Germinal center (tissue), 1 donor: ENCODE measurements at regions not wholly inside any gene's neighbourhood (a gene's known extent, or its start where the extent isn't known, plus 50 kb on each side); places are given as distances from the start of the nearest gene placed in this dataset.
"Not testable (repeated sequence)": the region's sequence is repeated elsewhere in the genome, so short reads cannot be mapped to it uniquely, and the experiment has no call there.

Experiments
- DNase-seq: peaks from one replicate; pipeline ENCODE4 v3.0.0; 2012; ENCODE audit warnings: mixed read lengths, low spot score

- DNase-seq, result no peak
Observed at GRCh38 chr2:64918220-64918886, 70.8 kb upstream of the SLC1A4 start.

GRCh38 chr2:64919261-64919660 is 69.9 kb upstream of the SLC1A4 start:
- no peak for DNase-seq

GRCh38 chr2:64922482-64923384 is 66.5 kb upstream of the SLC1A4 start:
- DNase-seq, result no peak

DNA sequence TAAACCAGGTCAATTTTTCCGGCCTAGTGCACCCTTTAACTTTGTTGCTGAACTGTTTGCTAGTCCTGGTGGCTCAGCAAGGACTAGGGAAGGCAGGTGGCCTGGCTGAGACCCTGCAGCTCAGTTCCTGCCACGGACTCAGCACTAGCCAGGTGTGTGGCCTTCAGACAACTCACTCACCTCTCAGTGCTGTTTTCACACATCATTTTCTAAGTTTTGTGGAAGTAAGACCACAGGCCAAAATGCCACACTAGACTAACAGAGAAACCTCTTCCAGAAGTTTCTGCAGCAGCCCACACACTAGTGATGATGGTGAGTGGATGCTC is 65.9 kb upstream of the SLC1A4 start:
- DNase-seq, result no peak

GRCh38 chr2:64924170-64924934 is 64.8 kb upstream of the SLC1A4 start:
- DNase-seq, result no peak

GRCh38 chr2:64925930-64926722 is 63.1 kb upstream of the SLC1A4 start:
- DNase-seq, result not testable (repeated sequence)

- DNase-seq, result no peak
Observed at GRCh38 chr2:64928813-64929212, 60.4 kb upstream of the SLC1A4 start.

DNA sequence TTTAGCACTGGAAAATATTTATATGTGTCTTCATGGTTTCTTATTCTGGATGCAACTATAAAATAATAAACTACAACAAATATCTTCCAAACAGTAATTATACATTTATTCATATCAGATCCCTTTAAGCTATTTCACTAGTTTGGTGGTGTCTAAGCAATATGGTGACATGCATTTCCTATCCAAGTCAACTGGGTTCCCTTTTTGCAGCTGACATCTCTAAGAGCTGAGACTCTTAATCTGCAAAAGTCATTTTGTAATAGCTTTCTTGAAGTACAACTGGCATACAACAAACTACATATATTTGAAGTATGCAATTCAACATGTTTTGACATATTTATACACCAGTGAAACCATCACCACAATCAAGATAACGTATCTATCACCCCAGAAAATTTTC is 59.9 kb upstream of the SLC1A4 start:
- no peak for DNase-seq

- DNase-seq, result no peak
Observed at GRCh38 chr2:64930258-64930671, 58.9 kb upstream of the SLC1A4 start.

DNA sequence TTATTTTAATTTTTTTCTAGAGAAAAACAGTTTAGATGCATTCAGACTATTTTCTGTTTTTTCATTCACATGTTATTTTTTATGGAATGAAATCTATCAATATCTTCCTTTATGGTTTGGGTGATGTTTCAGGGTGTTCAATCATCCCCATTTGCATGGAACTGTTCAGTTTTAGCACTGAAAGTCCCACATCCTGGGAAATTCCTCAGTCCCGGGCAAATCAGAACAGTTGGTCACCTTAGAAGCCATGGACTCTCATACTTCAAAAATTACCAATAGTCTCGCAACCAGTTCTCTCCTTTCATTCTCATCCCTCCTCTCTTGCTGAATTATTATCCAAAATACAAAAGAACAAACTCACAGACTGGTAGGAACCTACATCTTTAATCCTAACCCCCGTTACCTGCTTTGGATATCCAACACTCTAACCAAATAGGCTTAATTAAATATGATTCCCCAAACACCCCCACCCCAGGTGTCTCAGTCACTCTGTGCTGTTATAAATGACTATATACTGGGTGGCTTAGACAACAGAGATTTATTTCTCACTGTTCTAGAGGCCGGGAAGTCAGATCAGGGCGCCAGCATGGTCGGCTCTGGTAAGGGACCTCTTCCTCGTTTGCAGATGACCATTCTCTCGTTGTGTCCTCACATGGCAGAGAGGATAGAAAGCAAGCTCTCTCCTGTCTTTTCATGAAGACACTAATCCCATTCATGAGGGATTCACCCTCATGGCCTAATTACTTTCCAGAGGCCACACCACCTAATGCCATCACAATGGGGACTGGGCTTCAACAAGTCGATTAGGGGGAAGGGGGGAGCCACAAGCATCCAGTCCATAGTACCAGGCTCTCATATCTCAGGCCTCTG is 57.7 kb upstream of the SLC1A4 start:
- no peak for DNase-seq

- no peak for DNase-seq
Observed at GRCh38 chr2:64932116-64932370, 57.2 kb upstream of the SLC1A4 start.

DNA sequence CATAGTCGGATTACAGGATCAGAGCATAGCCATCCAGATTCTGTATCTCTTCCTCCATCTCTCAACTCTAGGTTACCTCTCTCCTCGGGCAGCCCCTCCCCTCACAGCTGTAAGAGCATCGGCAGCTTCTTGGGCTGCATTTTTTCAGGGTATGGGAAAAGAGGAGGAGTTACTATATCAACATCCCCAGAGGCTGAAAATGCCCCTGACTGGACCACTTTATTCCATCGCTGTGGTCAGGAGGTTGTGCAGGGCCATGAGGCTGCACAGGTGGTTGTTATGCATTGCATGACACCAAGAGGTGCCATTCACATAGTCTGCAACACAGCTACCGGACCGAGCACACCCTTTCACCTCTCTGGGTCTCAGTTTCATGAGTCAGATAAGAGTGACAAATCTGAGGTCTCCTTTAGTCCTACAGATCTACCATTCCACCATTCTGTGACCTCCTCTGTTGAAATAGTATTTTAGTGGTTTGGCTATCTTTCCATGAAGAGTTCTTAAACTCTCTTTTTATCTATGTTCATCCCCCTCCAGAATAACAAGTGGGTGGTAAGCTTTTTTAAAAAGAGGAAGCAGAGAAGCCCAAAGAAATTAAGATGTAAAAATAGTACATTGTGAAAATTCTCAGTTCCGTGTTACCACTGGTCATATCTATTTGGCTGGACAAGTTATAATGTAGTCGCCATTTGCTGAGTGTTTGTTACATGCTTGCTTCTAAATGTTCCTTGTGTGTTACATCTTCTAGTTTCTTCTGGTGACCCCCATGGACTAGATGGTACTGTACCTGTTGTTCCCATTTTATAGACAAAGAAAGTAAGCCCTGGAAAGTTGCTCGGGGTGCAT is 56.6 kb upstream of the SLC1A4 start:
- DNase-seq, result peak; percentile 48

DNA sequence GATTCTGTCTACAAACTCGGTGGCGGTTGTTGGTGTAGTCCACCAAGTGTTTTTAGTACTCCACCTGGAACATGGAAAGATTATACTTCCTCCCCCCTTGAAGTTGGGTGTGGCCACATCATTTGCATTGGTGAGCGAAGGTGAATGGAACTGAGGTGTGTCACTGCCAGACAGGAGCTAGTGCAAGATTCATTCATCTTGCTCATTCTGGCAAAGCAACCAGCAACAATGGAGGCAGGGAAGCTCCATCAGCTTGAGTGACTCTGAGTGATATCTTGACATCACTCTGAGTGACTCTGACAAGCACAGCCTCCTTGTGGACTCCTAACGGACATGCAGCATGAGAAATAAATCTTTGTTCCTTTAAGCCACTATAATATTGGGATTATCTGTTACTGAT is 54.7 kb upstream of the SLC1A4 start:
- no peak for DNase-seq

GRCh38 chr2:64936809-64937208 is 52.4 kb upstream of the SLC1A4 start:
- DNase-seq, result no peak

DNA sequence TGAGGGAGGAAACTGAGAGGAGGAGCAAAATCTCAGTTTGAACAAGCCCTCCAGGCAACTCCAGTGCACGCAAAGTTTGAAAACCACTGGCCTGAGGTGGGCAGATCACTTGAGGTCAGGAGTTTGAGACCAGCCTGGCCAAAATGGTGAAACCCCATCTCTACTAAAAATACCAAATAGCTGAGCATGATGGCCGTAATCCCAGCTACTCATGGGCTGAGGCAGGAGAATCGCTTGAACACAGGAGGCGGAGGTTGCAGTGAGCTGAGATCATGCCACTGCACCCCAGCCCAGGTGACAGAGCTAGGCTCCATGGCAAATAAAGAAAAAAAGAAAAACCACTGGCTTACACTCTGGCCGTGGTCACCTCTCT is 51.9 kb upstream of the SLC1A4 start:
- not testable (repeated sequence) for DNase-seq

DNA sequence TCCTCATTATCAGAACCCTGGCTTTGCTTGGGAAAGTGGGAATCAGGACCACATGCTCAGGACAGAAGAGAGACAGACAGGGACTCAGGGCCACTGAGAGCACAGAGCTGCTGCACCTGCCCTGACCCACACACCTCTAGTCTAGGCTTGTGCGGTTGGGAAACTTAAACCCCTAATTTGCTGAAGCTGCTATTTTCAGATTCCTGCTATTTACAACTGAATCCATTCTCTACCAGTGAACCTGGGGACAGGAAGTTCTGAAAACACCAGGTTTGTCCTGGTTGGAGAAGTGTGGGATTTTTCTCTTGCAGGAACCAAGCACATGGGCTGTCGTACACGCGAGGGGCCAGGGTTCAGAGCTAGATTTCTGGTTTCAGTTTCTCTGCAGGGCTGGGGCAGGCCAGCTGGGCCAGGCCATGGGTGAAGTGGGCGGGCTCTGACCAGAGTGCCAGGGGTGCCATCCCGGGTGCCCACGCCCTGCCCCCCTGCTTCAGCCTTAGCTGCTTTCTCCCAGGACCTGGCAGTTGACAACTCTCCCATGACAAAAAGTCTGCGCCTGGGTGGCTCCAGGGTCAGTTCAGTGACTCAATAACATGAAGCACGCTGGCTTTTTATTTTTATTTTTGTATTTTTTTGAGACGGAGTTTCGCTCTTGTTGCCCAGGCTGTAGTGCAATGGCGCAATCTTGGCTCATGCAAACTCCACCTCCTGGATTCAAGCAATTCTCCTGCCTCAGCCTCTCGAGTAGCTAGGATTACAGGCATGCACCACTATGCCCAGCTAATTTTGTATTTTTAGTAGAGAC is 51.3 kb upstream of the SLC1A4 start:
- DNase-seq, result peak; percentile 64

DNA sequence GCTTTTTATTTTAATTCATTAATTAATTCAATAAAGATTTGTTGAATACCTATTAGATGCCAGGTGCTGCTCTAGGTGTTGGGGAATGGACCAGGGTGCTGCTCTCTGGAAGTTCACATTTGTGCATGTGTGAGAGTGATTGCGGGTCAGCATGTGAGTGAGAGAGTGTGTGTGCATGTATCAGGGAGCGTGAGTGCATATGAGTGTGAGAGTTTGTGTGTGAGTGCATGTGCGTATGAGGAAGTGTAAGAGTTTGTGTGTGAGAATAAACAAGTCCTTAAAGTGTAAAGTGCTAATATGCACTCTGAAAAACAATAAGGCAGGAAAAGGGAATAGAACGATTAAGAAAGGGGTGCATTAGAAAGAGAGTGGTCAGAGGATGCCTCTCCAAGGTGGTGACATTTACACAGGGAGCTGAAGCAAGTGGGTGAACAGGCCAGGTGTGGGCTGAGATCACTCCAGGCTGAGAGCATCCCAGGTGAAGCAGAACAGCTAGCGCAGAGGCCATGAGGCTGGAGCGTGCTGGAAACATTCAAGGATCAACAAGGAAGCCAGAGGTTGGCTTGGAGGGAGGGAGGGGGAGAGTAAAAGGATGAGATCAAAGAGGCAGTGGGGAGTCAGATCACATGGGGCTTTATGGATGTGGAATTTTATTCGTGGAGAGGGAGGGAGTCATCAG is 50.5 kb upstream of the SLC1A4 start:
- no peak for DNase-seq

- DNase-seq, result peak; percentile 55
Observed at GRCh38 chr2:64939332-64939917, 49.8 kb upstream of the SLC1A4 start.
